ENCODE measurements at regions not wholly inside any gene's neighbourhood (a gene's known extent, or its start where the extent isn't known, plus 50 kb on each side); places are given as distances from the start of the nearest gene placed in this dataset.

DNA sequence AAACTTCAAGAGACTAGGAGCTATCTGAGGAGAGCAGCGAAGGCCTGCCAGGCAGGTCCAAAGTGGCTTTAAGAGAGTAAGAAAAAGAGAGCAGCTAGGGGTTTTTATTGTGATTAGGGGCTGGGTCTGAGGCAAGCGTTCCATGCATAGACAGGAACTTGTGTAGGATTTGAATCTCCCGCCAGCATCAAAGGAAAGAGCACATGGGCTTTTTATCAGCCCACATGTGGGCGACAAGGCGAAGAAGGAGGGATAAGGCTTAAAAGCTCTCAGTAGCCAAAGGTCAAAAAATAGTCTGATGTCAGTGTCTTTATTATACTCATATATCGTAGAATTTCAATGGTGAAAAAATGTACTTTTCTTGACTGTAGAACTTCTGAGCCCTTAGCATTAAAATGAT, 178.5 kb upstream of the TMEFF2 start:
- Histone ChIP-seq H2BK120ac (ENCODE audit: low read depth, low read length) (no peak overlapping the region), H3K27ac (ENCODE audit: low read length, poor library complexity, severe bottlenecking) (no peak overlapping the region), H2BK12ac (ENCODE audit: low read length in 2 of 2) (no peak overlapping the region), H2AK5ac (ENCODE audit: low read length, severe bottlenecking) (no peak overlapping the region), H3K4me2 (ENCODE audit: low read length, poor library complexity, severe bottlenecking) (no peak overlapping the region), H2BK15ac (ENCODE audit: low read depth, poor library complexity, severe bottlenecking) (no peak overlapping the region), H3K36me3 (ENCODE audit: control insufficient read depth in 1 of 2, insufficient read depth in 2 of 2, low read depth in 1 of 2, low read length in 2 of 2) (no peaks in the 10 kb centered on the region), H2AFZ (ENCODE audit: low read depth, low read length) (no peak overlapping the region), H3K18ac (ENCODE audit: low read depth in 1 of 2, low read length in 2 of 2) (no peak overlapping the region), H2BK5ac (ENCODE audit: low read depth, low read length, poor library complexity, severe bottlenecking) (no peak overlapping the region), H3K27me3 (ENCODE audit: control insufficient read depth in 1 of 2, insufficient read depth in 1 of 2, low read length in 2 of 2) (no peaks in the 10 kb centered on the region), H3K4me3 (ENCODE audit: insufficient read depth in 1 of 2, low read depth in 1 of 2, low read length in 2 of 2) (no peak overlapping the region), H3K23ac (ENCODE audit: low read length in 2 of 2) (no peak overlapping the region), H3K4ac (ENCODE audit: low read depth in 1 of 2, low read length in 2 of 2) (no peak overlapping the region), H4K91ac (ENCODE audit: low read length) (no peak overlapping the region), H4K8ac (ENCODE audit: low read length) (no peak overlapping the region), H3K14ac (ENCODE audit: low read length in 2 of 2) (no peak overlapping the region), H3K79me1 (replicated peaks; ENCODE audit: low read length, poor library complexity, severe bottlenecking) (no peaks in the 10 kb centered on the region), H3K4me1 (ENCODE audit: control insufficient read depth, insufficient read depth, low read depth, low read length) (no peaks in the 10 kb centered on the region), H3K9me3 (ENCODE audit: control insufficient read depth, low read length) (no peaks in the 10 kb centered on the region), H3K9ac (ENCODE audit: low read length) (no peak overlapping the region)
- WGBS = 90% methylated on average over 5 of the region's 6 CpGs
- no peak for DNase-seq

GRCh38 chr2:192369969-192370368, 175.2 kb upstream of the TMEFF2 start:
- H2AK5ac ChIP-seq (ENCODE audit: low read length, severe bottlenecking) = no peak overlapping the region
- H3K14ac ChIP-seq (ENCODE audit: low read length in 2 of 2) = no peak overlapping the region
- WGBS = 91% methylated on average over 2 of the region's 3 CpGs
- no peak overlapping the region for H3K4me3 ChIP-seq (ENCODE audit: insufficient read depth in 1 of 2, low read depth in 1 of 2, low read length in 2 of 2)
- H3K27me3 ChIP-seq (ENCODE audit: control insufficient read depth in 1 of 2, insufficient read depth in 1 of 2, low read length in 2 of 2) = no peaks in the 10 kb centered on the region
- H4K8ac ChIP-seq (ENCODE audit: low read length) = no peak overlapping the region
- H3K4ac ChIP-seq (ENCODE audit: low read depth in 1 of 2, low read length in 2 of 2) = no peak overlapping the region
- no peaks in the 10 kb centered on the region for H3K9me3 ChIP-seq (ENCODE audit: control insufficient read depth, low read length)
- no peak overlapping the region for H2BK12ac ChIP-seq (ENCODE audit: low read length in 2 of 2)
- no peak overlapping the region for H2BK5ac ChIP-seq (ENCODE audit: low read depth, low read length, poor library complexity, severe bottlenecking)
- no peak overlapping the region for H3K18ac ChIP-seq (ENCODE audit: low read depth in 1 of 2, low read length in 2 of 2)
- H4K91ac ChIP-seq (ENCODE audit: low read length) = no peak overlapping the region
- no peaks in the 10 kb centered on the region for H3K4me1 ChIP-seq (ENCODE audit: control insufficient read depth, insufficient read depth, low read depth, low read length)
- H3K4me2 ChIP-seq (ENCODE audit: low read length, poor library complexity, severe bottlenecking) = no peak overlapping the region
- DNase-seq = no peak
- no peaks in the 10 kb centered on the region for H3K79me1 ChIP-seq (replicated peaks; ENCODE audit: low read length, poor library complexity, severe bottlenecking)
- no peak overlapping the region for H2AFZ ChIP-seq (ENCODE audit: low read depth, low read length)
- H2BK15ac ChIP-seq (ENCODE audit: low read depth, poor library complexity, severe bottlenecking) = no peak overlapping the region
- H3K36me3 ChIP-seq (ENCODE audit: control insufficient read depth in 1 of 2, insufficient read depth in 2 of 2, low read depth in 1 of 2, low read length in 2 of 2) = no peaks in the 10 kb centered on the region
- no peak overlapping the region for H3K9ac ChIP-seq (ENCODE audit: low read length)
- no peak overlapping the region for H2BK120ac ChIP-seq (ENCODE audit: low read depth, low read length)
- no peak overlapping the region for H3K23ac ChIP-seq (ENCODE audit: low read length in 2 of 2)
- H3K27ac ChIP-seq (ENCODE audit: low read length, poor library complexity, severe bottlenecking) = no peak overlapping the region

- H2BK120ac ChIP-seq (ENCODE audit: low read depth, low read length) = no peak overlapping the region
- H2BK15ac ChIP-seq (ENCODE audit: low read depth, poor library complexity, severe bottlenecking) = no peak overlapping the region
- no peak overlapping the region for H3K9ac ChIP-seq (ENCODE audit: low read length)
- no peaks in the 10 kb centered on the region for H3K36me3 ChIP-seq (ENCODE audit: control insufficient read depth in 1 of 2, insufficient read depth in 2 of 2, low read depth in 1 of 2, low read length in 2 of 2)
- peak overlapping the region in 1 of 2 experiments; percentile 89 for H3K23ac ChIP-seq (ENCODE audit: low read length in 2 of 2)
- no peaks in the 10 kb centered on the region for H3K27me3 ChIP-seq (ENCODE audit: control insufficient read depth in 1 of 2, insufficient read depth in 1 of 2, low read length in 2 of 2)
- H3K18ac ChIP-seq (ENCODE audit: low read depth in 1 of 2, low read length in 2 of 2) = peak overlapping the region in 1 of 2 experiments; percentile 24
- WGBS = 81% methylated on average over 3 of the region's 3 CpGs
- DNase-seq = no peak
- no peak overlapping the region for H3K4me3 ChIP-seq (ENCODE audit: insufficient read depth in 1 of 2, low read depth in 1 of 2, low read length in 2 of 2)
- H4K8ac ChIP-seq (ENCODE audit: low read length) = no peak overlapping the region
- no peaks in the 10 kb centered on the region for H3K9me3 ChIP-seq (ENCODE audit: control insufficient read depth, low read length)
- no peaks in the 10 kb centered on the region for H3K4me1 ChIP-seq (ENCODE audit: control insufficient read depth, insufficient read depth, low read depth, low read length)
- no peak overlapping the region for H4K91ac ChIP-seq (ENCODE audit: low read length)
- no peak overlapping the region for H2AFZ ChIP-seq (ENCODE audit: low read depth, low read length)
- no peak overlapping the region for H2AK5ac ChIP-seq (ENCODE audit: low read length, severe bottlenecking)
- no peak overlapping the region for H2BK12ac ChIP-seq (ENCODE audit: low read length in 2 of 2)
- no peak overlapping the region for H3K27ac ChIP-seq (ENCODE audit: low read length, poor library complexity, severe bottlenecking)
- no peaks in the 10 kb centered on the region for H3K79me1 ChIP-seq (replicated peaks; ENCODE audit: low read length, poor library complexity, severe bottlenecking)
- H2BK5ac ChIP-seq (ENCODE audit: low read depth, low read length, poor library complexity, severe bottlenecking) = no peak overlapping the region
- H3K14ac ChIP-seq (ENCODE audit: low read length in 2 of 2) = no peak overlapping the region
- no peak overlapping the region for H3K4ac ChIP-seq (ENCODE audit: low read depth in 1 of 2, low read length in 2 of 2)
- no peak overlapping the region for H3K4me2 ChIP-seq (ENCODE audit: low read length, poor library complexity, severe bottlenecking)
Measured at GRCh38 chr2:192357217-192357616, 162.5 kb upstream of the TMEFF2 start.

- Histone ChIP-seq H3K4me3 (ENCODE audit: insufficient read depth in 1 of 2, low read depth in 1 of 2, low read length in 2 of 2) (no peak overlapping the region), H2BK15ac (ENCODE audit: low read depth, poor library complexity, severe bottlenecking) (no peak overlapping the region), H3K36me3 (ENCODE audit: control insufficient read depth in 1 of 2, insufficient read depth in 2 of 2, low read depth in 1 of 2, low read length in 2 of 2) (no peaks in the 10 kb centered on the region), H3K27me3 (ENCODE audit: control insufficient read depth in 1 of 2, insufficient read depth in 1 of 2, low read length in 2 of 2) (no peaks in the 10 kb centered on the region), H2BK12ac (ENCODE audit: low read length in 2 of 2) (no peak overlapping the region), H3K79me1 (replicated peaks; ENCODE audit: low read length, poor library complexity, severe bottlenecking) (no peaks in the 10 kb centered on the region), H2AFZ (ENCODE audit: low read depth, low read length) (no peak overlapping the region), H3K18ac (ENCODE audit: low read depth in 1 of 2, low read length in 2 of 2) (no peak overlapping the region), H3K23ac (ENCODE audit: low read length in 2 of 2) (no peak overlapping the region), H4K91ac (ENCODE audit: low read length) (no peak overlapping the region), H2BK120ac (ENCODE audit: low read depth, low read length) (no peak overlapping the region), H2AK5ac (ENCODE audit: low read length, severe bottlenecking) (no peak overlapping the region), H3K9ac (ENCODE audit: low read length) (no peak overlapping the region), H3K4me2 (ENCODE audit: low read length, poor library complexity, severe bottlenecking) (no peak overlapping the region), H3K27ac (ENCODE audit: low read length, poor library complexity, severe bottlenecking) (no peak overlapping the region), H3K9me3 (ENCODE audit: control insufficient read depth, low read length) (no peaks in the 10 kb centered on the region), H3K14ac (ENCODE audit: low read length in 2 of 2) (no peak overlapping the region), H3K4me1 (ENCODE audit: control insufficient read depth, insufficient read depth, low read depth, low read length) (no peaks in the 10 kb centered on the region), H3K4ac (ENCODE audit: low read depth in 1 of 2, low read length in 2 of 2) (no peak overlapping the region), H2BK5ac (ENCODE audit: low read depth, low read length, poor library complexity, severe bottlenecking) (no peak overlapping the region), H4K8ac (ENCODE audit: low read length) (no peak overlapping the region)
- WGBS = 42% methylated on average over 1 of the region's 3 CpGs
- DNase-seq = no peak
Measured at GRCh38 chr2:192354512-192355244, 159.9 kb upstream of the TMEFF2 start.
